ENCODE measurements at regions not wholly inside any gene's neighbourhood (a gene's known extent, or its start where the extent isn't known, plus 50 kb on each side); places are given as distances from the start of the nearest gene placed in this dataset.

DNA sequence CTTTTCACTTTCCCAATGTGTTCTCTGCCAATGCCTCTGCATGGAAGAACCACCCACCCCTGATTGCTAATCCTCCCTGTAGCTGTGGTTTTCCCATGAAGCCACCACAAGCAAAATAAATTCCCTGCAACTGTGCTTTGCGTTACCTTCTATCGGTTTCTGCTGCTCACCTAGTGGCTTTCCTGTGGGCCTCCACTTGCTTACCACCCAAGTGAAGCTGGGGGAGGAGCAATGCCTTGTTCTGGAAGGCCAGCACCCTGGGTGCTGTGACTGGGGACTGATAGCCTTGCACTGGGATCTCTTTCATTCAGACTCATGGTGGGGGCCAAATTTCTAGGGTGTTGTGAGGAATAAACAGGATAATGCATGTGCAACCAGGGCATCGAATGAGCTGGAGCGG lies 56.3 kb upstream of the GDNF start (continued):
- TF ChIP-seq ZNF331 (CRISPR knock-in tag; IDR thresholded peaks at IDR 0.05; ENCODE audit: low read depth) (no peak), NANOG (IDR thresholded peaks at IDR 0.05; ENCODE audit: borderline replicate concordance) (no peak)

- DNase-seq (ENCODE audit: low spot score) (no peak), ATAC-seq (no peak)
- no peaks in the 10 kb centered on the region for H3K4me1 ChIP-seq (ENCODE audit: insufficient read depth)
- H3F3A ChIP-seq (replicated peaks; ENCODE audit: low read depth), result no peaks in the 10 kb centered on the region
- no peaks in the 10 kb centered on the region for H4K20me1 ChIP-seq (replicated peaks; ENCODE audit: insufficient read depth)
- no peaks in the 10 kb centered on the region for H3K36me3 ChIP-seq (ENCODE audit: insufficient read depth)
- peaks cover 3% of the 10 kb centered on the region; the same call in 1 of the 3 replicates for H3K4me1 Mint-ChIP-seq
- no peaks in the 10 kb centered on the region for H3K79me2 ChIP-seq (replicated peaks; ENCODE audit: insufficient read depth)
- no peaks in the 10 kb centered on the region for H3K27me3 ChIP-seq (ENCODE audit: insufficient read depth)
- no peak overlapping the region for H3K4me3 ChIP-seq
- H3K27ac ChIP-seq (ENCODE audit: low read depth), result no peak overlapping the region
- no peak overlapping the region for H2AFZ ChIP-seq
- H3K4me2 ChIP-seq, result no peak overlapping the region
- peaks cover 4% of the 10 kb centered on the region for H3K27me3 Mint-ChIP-seq (ENCODE audit: insufficient read depth, low read depth, poor library complexity)
- no peak overlapping the region for H3K27ac Mint-ChIP-seq
- no peak overlapping the region for H3K4me3 Mint-ChIP-seq
- no peaks in the 10 kb centered on the region for H3K36me3 Mint-ChIP-seq (ENCODE audit: low read depth)
- no peaks in the 10 kb centered on the region for H3K9me2 ChIP-seq (ENCODE audit: insufficient read depth)
- no peak for TF ChIP-seq ZNF114 (CRISPR knock-in tag; IDR thresholded peaks at IDR 0.05)
- no peak for TF ChIP-seq REST (IDR thresholded peaks at IDR 0.05; ENCODE audit: unreplicated experiment)
- no peak for TF ChIP-seq STAT1 (IDR thresholded peaks at IDR 0.05; ENCODE audit: unreplicated experiment)
- no peak for TF ChIP-seq NANOG (IDR thresholded peaks at IDR 0.05; ENCODE audit: borderline replicate concordance)
- TF ChIP-seq EZH2 (IDR thresholded peaks at IDR 0.05; ENCODE audit: low read depth, unreplicated experiment), result no peak
- TF ChIP-seq ETS1 (IDR thresholded peaks at IDR 0.05), result no peak
- no peak for TF ChIP-seq ZNF462 (CRISPR knock-in tag; IDR thresholded peaks at IDR 0.05)
- TF ChIP-seq EZH2phosphoT487 (IDR thresholded peaks at IDR 0.05; ENCODE audit: unreplicated experiment), result no peak
- TF ChIP-seq ZNF331 (CRISPR knock-in tag; IDR thresholded peaks at IDR 0.05; ENCODE audit: low read depth), result no peak
- TF ChIP-seq, protein P1, sequence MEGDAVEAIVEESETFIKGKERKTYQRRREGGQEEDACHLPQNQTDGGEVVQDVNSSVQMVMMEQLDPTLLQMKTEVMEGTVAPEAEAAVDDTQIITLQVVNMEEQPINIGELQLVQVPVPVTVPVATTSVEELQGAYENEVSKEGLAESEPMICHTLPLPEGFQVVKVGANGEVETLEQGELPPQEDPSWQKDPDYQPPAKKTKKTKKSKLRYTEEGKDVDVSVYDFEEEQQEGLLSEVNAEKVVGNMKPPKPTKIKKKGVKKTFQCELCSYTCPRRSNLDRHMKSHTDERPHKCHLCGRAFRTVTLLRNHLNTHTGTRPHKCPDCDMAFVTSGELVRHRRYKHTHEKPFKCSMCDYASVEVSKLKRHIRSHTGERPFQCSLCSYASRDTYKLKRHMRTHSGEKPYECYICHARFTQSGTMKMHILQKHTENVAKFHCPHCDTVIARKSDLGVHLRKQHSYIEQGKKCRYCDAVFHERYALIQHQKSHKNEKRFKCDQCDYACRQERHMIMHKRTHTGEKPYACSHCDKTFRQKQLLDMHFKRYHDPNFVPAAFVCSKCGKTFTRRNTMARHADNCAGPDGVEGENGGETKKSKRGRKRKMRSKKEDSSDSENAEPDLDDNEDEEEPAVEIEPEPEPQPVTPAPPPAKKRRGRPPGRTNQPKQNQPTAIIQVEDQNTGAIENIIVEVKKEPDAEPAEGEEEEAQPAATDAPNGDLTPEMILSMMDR (conservative IDR thresholded peaks at IDR 0.05; ENCODE audit: low read depth in 2 of 2), result no peak
- no peak for TF ChIP-seq POLR2AphosphoS5 (IDR thresholded peaks at IDR 0.05; ENCODE audit: low read depth)
- H3K9me3 Mint-ChIP-seq, result no peaks in the 10 kb centered on the region
Observed at GRCh38 chr5:37893434-37894134, 53.7 kb upstream of the GDNF start.
